ENCODE measurements at regions not wholly inside any gene's neighbourhood (a gene's known extent, or its start where the extent isn't known, plus 50 kb on each side); places are given as distances from the start of the nearest gene placed in this dataset.

DNA sequence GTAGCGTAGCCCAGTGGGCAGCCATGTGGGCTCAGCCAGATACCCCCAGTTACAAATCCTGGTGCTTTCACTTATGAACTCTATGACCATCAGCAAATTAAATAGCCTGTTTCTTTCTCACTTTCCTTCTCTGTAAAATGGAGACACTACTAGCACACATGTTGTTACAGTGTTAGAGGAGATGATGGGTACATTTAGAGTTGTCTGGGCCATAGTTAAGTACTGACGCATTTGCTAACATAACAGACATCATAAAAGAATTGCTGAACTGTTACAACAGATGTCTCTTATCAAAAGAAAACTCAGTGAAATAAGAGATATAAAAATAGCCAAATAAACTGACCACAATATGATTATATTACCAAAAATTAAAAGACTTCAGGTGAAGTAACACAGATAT lies 69.9 kb upstream of the DOK5 start:
- H3K4me1 ChIP-seq (ENCODE audit: low read depth) = no peaks in the 10 kb centered on the region
- intact Hi-C loops (cut with DNase I, micrococcal nuclease) = no loop called here
- DNase-seq (no peak), ATAC-seq (no peak)
- TF ChIP-seq, protein P1, sequence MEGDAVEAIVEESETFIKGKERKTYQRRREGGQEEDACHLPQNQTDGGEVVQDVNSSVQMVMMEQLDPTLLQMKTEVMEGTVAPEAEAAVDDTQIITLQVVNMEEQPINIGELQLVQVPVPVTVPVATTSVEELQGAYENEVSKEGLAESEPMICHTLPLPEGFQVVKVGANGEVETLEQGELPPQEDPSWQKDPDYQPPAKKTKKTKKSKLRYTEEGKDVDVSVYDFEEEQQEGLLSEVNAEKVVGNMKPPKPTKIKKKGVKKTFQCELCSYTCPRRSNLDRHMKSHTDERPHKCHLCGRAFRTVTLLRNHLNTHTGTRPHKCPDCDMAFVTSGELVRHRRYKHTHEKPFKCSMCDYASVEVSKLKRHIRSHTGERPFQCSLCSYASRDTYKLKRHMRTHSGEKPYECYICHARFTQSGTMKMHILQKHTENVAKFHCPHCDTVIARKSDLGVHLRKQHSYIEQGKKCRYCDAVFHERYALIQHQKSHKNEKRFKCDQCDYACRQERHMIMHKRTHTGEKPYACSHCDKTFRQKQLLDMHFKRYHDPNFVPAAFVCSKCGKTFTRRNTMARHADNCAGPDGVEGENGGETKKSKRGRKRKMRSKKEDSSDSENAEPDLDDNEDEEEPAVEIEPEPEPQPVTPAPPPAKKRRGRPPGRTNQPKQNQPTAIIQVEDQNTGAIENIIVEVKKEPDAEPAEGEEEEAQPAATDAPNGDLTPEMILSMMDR (IDR thresholded peaks at IDR 0.05) = no peak
- H3K9me3 ChIP-seq = no peaks in the 10 kb centered on the region
- no peak overlapping the region for H3K4me3 ChIP-seq
- no peaks in the 10 kb centered on the region for H3K36me3 ChIP-seq (ENCODE audit: low read depth)

DNA sequence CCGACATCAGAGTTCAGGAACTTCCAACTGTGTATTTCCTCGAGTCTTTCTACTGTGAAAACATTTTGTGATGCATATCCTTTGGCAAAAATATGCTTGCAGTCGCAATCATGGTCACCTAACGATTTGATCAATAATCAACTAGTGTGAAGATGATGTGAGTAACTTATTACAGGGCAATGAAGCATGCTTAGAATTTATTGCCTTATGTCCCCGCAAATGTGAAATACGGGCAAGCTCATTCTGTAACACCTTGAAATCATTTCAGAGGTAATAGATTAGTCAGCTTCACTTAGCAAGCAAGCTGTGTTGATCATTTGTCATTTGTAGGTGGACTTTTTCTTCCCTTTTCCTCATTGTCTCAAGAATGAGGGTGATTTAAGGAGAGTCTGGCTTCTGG lies 67.9 kb upstream of the DOK5 start:
- intact Hi-C loops (cut with DNase I, micrococcal nuclease) = no loop called here
- ATAC-seq (no peak), DNase-seq (no peak)
- Histone ChIP-seq H3K36me3 (ENCODE audit: low read depth) (no peaks in the 10 kb centered on the region), H3K4me3 (no peak overlapping the region), H3K4me1 (ENCODE audit: low read depth) (no peaks in the 10 kb centered on the region), H3K9me3 (no peaks in the 10 kb centered on the region)
- TF ChIP-seq, protein P1 (IDR thresholded peaks at IDR 0.05) = no peak

DNA sequence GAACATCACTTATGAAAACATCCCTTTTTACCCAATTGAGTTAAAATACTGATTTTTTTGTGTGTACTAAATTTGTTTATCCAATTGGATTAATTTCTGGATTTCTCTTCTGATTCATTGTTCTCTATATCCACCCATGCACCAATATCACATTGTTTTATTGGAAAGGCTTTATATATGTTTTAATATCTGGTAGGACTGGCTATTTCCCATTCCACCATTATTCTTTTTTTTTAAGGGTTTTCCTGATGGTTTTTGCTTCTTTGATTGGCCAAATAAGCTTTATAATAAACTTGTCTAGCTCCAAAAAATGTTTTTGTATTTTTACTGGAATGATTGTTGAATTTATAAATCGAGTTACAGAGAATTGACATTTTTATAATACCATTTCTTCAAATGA lies 59.4 kb upstream of the DOK5 start:
- DNase-seq = no peak
- H3K4me1 ChIP-seq (ENCODE audit: low read depth) = no peaks in the 10 kb centered on the region
- no peak for ATAC-seq
- no peaks in the 10 kb centered on the region for H3K36me3 ChIP-seq (ENCODE audit: low read depth)
- TF ChIP-seq, protein P1 (IDR thresholded peaks at IDR 0.05) = no peak
- H3K9me3 ChIP-seq = no peaks in the 10 kb centered on the region
- no peak overlapping the region for H3K4me3 ChIP-seq
- intact Hi-C loops (cut with DNase I, micrococcal nuclease) = no loop called here

DNA sequence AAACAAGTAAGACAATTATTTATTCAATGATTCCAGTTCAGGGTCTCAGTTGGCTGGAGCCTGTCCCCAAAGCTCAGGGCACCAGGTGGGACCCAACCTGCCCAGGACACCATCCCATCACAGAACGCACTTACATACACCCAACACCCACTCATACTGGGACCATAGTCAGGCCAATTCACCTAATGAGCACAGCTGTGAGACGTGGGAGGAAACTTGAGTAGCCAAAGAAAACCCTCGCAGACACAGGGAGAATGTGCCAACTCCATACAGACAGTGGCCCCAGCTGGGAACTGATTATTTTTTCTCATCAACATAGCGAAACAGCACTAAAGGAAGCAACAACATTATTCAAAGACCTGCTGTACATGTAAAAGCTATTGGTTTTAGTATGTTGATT lies 58.6 kb upstream of the DOK5 start:
- ATAC-seq (no peak), DNase-seq (no peak)
- H3K4me3 ChIP-seq = no peak overlapping the region
- intact Hi-C loops (cut with DNase I, micrococcal nuclease) = no loop called here
- no peaks in the 10 kb centered on the region for H3K9me3 ChIP-seq
- H3K4me1 ChIP-seq (ENCODE audit: low read depth) = no peaks in the 10 kb centered on the region
- TF ChIP-seq, protein P1 (IDR thresholded peaks at IDR 0.05) = no peak
- no peaks in the 10 kb centered on the region for H3K36me3 ChIP-seq (ENCODE audit: low read depth)

DNA sequence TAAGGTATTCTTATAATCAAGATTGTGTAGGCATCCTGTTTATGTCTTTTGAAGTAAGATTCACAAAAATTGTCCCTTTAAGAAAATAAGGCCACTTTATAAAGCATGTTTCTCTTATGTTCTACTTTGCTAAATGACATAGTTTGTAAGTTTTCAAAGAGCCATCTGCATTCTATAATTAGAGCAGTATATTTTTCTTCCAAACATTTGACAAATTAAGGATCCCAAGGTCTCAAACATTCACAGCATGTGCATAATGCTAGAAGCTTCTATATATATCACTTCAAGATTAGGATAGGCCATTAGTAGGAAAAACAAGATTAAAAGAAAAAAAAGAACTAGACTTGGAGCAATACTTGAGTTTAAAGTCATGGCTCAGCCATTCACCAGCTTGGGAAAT lies 55.9 kb upstream of the DOK5 start:
- TF ChIP-seq, protein P1 (IDR thresholded peaks at IDR 0.05) = no peak
- H3K9me3 ChIP-seq = peaks cover 1% of the 10 kb centered on the region
- no peaks in the 10 kb centered on the region for H3K36me3 ChIP-seq (ENCODE audit: low read depth)
- intact Hi-C loops (cut with DNase I, micrococcal nuclease) = no loop called here
- ATAC-seq (no peak), DNase-seq (no peak)
- no peaks in the 10 kb centered on the region for H3K4me1 ChIP-seq (ENCODE audit: low read depth)
- H3K4me3 ChIP-seq = no peak overlapping the region

Data from mucosa of descending colon (tissue), 3 donors.